Neutrophil (primary cell): ENCODE measurements at regions not wholly inside any gene's neighbourhood (a gene's known extent, or its start where the extent isn't known, plus 50 kb on each side); places are given as distances from the start of the nearest gene placed in this dataset.

Experiments
- H3K27ac ChIP-seq: fragments of 200-600 bp; sonication (generic); 2 replicates; pipeline ENCODE4 v1.5.1; 2016; ENCODE audit warnings: mild to moderate bottlenecking, moderate library complexity
- H3K27me3 ChIP-seq: fragments of 200-600 bp; sonication (generic); 2 replicates; pipeline ENCODE4 v1.6.0; 2016; ENCODE audit warnings: mild to moderate bottlenecking
- H3K36me3 ChIP-seq: fragments of 200-600 bp; sonication (generic); 2 replicates; pipeline ENCODE4 v1.5.1; 2017
- H3K4me1 ChIP-seq, 2 experiments: fragments of 200-600 bp in 1 of 2; sonication (generic) in 1 of 2; 1 replicate in 1 of 2; 2 replicates in 1 of 2; pipeline versions ENCODE4 v1.5.1 to v1.6.1; 2013 to 2016; ENCODE audit warnings: low read depth in 1 of 2, low read length in 1 of 2, mild to moderate bottlenecking in 1 of 2, moderate library complexity in 1 of 2; ENCODE audit not compliant: control insufficient read depth in 1 of 2, insufficient read depth in 1 of 2
- H3K4me3 ChIP-seq, 2 experiments: fragments of 200-600 bp in 1 of 2; sonication (generic) in 1 of 2; 1 replicate in 1 of 2; 2 replicates in 1 of 2; pipeline ENCODE4 v1.5.1; 2013 to 2016; ENCODE audit warnings: low read depth in 1 of 2, low read length in 1 of 2, mild to moderate bottlenecking in 1 of 2, moderate library complexity in 1 of 2
- H3K9me3 ChIP-seq: fragments of 200-600 bp; sonication (generic); 2 replicates; pipeline ENCODE4 v1.5.1; 2016
- CTCF ChIP-seq: fragments of 200-600 bp; sonication (generic); IDR thresholded peaks from 2 replicates; pipeline ENCODE4 v1.5.1; 2016; ENCODE audit warnings: antibody characterized with exemption

DNA sequence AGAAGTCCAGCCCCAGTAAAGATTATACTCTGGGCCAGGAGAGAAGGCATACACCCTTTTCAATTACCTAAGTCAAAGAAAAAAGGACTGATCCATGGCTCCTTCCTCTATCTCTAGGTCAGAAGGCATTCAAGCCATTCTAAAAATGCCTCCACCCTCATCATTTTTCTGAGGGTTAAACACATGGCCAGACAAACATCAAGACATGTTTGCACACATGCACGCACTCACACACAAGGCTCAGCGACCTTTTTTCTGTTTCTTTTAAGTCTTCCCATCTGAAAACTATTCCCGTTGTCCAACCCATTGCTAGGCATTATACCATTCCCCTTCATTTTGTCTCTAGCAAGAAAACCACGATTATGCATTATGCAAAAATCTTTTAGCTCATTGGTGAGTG, 126.6 kb downstream of the EN1 start:
- Histone ChIP-seq H3K4me3 (no peak overlapping the region), H3K4me1 (no peaks in the 10 kb centered on the region), H3K9me3 (no peaks in the 10 kb centered on the region), H3K27me3 (no peaks in the 10 kb centered on the region), H3K36me3 (no peaks in the 10 kb centered on the region), H3K27ac (no peak overlapping the region)
- no peak for TF ChIP-seq CTCF

DNA sequence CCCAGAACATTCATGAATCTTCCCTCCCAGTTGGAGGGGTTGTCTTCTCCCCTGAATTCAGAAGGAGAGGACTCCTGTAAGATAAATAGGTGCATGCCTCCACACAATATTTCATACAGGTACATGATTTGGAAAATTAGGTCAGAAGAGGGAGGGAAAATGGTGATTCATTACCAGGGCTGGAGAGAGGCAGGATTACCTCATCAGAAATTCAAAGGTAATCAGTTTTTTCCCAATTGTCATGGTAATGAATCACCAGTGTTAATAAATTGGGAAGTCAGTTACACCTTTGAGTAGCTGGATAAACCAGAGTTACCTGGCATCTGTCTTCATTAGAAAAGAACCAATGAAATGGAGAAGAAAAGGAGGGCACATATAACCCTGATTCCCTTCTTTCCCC, 128.5 kb downstream of the EN1 start:
- no peak overlapping the region for H3K4me3 ChIP-seq
- no peaks in the 10 kb centered on the region for H3K27me3 ChIP-seq
- H3K36me3 ChIP-seq: no peaks in the 10 kb centered on the region
- TF ChIP-seq CTCF: no peak
- no peaks in the 10 kb centered on the region for H3K4me1 ChIP-seq
- H3K9me3 ChIP-seq: no peaks in the 10 kb centered on the region
- no peak overlapping the region for H3K27ac ChIP-seq

GRCh38 chr2:118716102-118716501, 131.3 kb downstream of the EN1 start:
- Histone ChIP-seq H3K4me1 (no peaks in the 10 kb centered on the region), H3K36me3 (no peaks in the 10 kb centered on the region), H3K9me3 (no peaks in the 10 kb centered on the region), H3K27me3 (no peaks in the 10 kb centered on the region), H3K4me3 (no peak overlapping the region), H3K27ac (no peak overlapping the region)
- TF ChIP-seq CTCF: no peak

- H3K36me3 ChIP-seq: no peaks in the 10 kb centered on the region
- no peak for TF ChIP-seq CTCF
These were observed 133.3 kb downstream of the EN1 start for GRCh38 chr2:118714118-118714517.

GRCh38 chr2:118711603-118712002, 135.8 kb downstream of the EN1 start:
- no peak for TF ChIP-seq CTCF
- H3K27ac ChIP-seq: no peak overlapping the region

More at GRCh38 chr2:118714118-118714517, 133.3 kb downstream of the EN1 start:
- Histone ChIP-seq H3K9me3 (no peaks in the 10 kb centered on the region), H3K4me1 (no peaks in the 10 kb centered on the region), H3K4me3 (no peak overlapping the region), H3K27me3 (no peaks in the 10 kb centered on the region), H3K27ac (no peak overlapping the region)

GRCh38 chr2:118710481-118710880, 137.0 kb downstream of the EN1 start:
- no peaks in the 10 kb centered on the region for H3K4me1 ChIP-seq
- no peak overlapping the region for H3K4me3 ChIP-seq
- no peaks in the 10 kb centered on the region for H3K36me3 ChIP-seq
- no peaks in the 10 kb centered on the region for H3K27me3 ChIP-seq
- TF ChIP-seq CTCF: no peak
- H3K27ac ChIP-seq: no peak overlapping the region
- no peaks in the 10 kb centered on the region for H3K9me3 ChIP-seq

More at GRCh38 chr2:118711603-118712002, 135.8 kb downstream of the EN1 start:
- Histone ChIP-seq H3K4me3 (no peak overlapping the region), H3K9me3 (no peaks in the 10 kb centered on the region), H3K4me1 (no peaks in the 10 kb centered on the region), H3K36me3 (no peaks in the 10 kb centered on the region), H3K27me3 (no peaks in the 10 kb centered on the region)
